ENCODE measurements at regions not wholly inside any gene's neighbourhood (a gene's known extent, or its start where the extent isn't known, plus 50 kb on each side); places are given as distances from the start of the nearest gene placed in this dataset.

DNA sequence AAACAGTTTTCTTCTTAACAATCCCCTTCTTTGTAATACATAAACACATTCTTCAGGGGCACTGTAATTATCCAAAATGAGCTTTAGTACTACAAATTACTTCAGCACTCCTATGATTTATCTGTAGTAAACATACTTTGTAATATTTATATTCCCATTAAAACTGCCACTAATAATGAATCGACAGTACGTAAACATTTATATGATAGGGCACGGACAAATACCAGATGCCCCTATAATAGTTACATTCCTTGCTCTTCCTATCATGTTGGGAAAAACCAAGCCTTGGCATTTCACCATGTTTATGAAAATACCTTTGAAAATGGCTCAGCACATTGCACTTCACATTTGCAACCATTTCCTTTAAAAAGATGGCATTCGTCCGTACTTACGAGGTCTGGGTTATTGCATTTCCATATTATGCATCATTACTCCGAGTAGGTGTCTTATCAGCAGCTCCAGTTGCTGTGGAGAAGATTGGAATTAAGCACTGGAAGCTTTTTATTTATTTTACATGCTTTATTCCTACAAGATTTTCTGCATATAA is 1043.4 kb downstream of the DIAPH3 start:
- TF ChIP-seq CTCF (conservative IDR thresholded peaks at IDR 0.05; ENCODE audit: low read length) (no peak), EZH2phosphoT487 (IDR thresholded peaks at IDR 0.05; ENCODE audit: borderline replicate concordance) (no peak)
